ENCODE measurements at regions not wholly inside any gene's neighbourhood (a gene's known extent, or its start where the extent isn't known, plus 50 kb on each side); places are given as distances from the start of the nearest gene placed in this dataset.

GRCh38 chr15:25619761-25620160, 180.9 kb upstream of the UBE3A start:
- TF ChIP-seq EZH2 (IDR thresholded peaks at IDR 0.05; ENCODE audit: low read depth, unreplicated experiment) (no peak), CTCF (conservative IDR thresholded peaks at IDR 0.05; ENCODE audit: low read depth in 2 of 2) (no peak), POLR2AphosphoS5 (IDR thresholded peaks at IDR 0.05; ENCODE audit: low read depth) (no peak), REST (IDR thresholded peaks at IDR 0.05; ENCODE audit: unreplicated experiment) (no peak), EZH2phosphoT487 (IDR thresholded peaks at IDR 0.05; ENCODE audit: unreplicated experiment) (no peak), CREB1 (CRISPR knock-in tag; IDR thresholded peaks at IDR 0.05; ENCODE audit: low read depth) (no peak), STAT1 (IDR thresholded peaks at IDR 0.05; ENCODE audit: unreplicated experiment) (no peak), NANOG (IDR thresholded peaks at IDR 0.05; ENCODE audit: borderline replicate concordance) (no peak), JUNB (IDR thresholded peaks at IDR 0.05; ENCODE audit: unreplicated experiment) (no peak), ZNF114 (CRISPR knock-in tag; IDR thresholded peaks at IDR 0.05) (no peak), ZNF331 (CRISPR knock-in tag; IDR thresholded peaks at IDR 0.05; ENCODE audit: low read depth) (no peak)

Data from GM23338 (cell line).